Spinal cord (tissue), 9 donors: ENCODE measurements at regions not wholly inside any gene's neighbourhood (a gene's known extent, or its start where the extent isn't known, plus 50 kb on each side); places are given as distances from the start of the nearest gene placed in this dataset.
A peak's percentile ranks its signal among the peaks of the same experiment; 100 is the strongest.

Source experiments
- DNase-seq, 6 donors: peaks; one replicate each; pipeline versions ENCODE4 v3.0.0 to v3.0.0-alpha.2; 2013 to 2015; ENCODE audit warnings: low spot score in 6 of 6, low read depth in 4 of 6
- H3K27ac ChIP-seq: one replicate; pipeline ENCODE4 v1.5.1; 2013; ENCODE audit warnings: low read depth, low read length, control low read depth
- H3K27me3 ChIP-seq: one replicate; pipeline ENCODE4 v1.6.1; 2013; ENCODE audit warnings: low read length; ENCODE audit not compliant: control insufficient read depth, insufficient read depth
- H3K36me3 ChIP-seq: one replicate; pipeline ENCODE4 v1.6.1; 2013; ENCODE audit warnings: low read length; ENCODE audit not compliant: control insufficient read depth, insufficient read depth
- H3K4me1 ChIP-seq: one replicate; pipeline ENCODE4 v1.6.1; 2013; ENCODE audit warnings: low read length; ENCODE audit not compliant: control insufficient read depth, insufficient read depth
- H3K4me3 ChIP-seq: one replicate; pipeline ENCODE4 v1.5.1; 2013; ENCODE audit warnings: low read depth, low read length, control low read depth
- H3K9me3 ChIP-seq: one replicate; pipeline ENCODE4 v1.6.1; 2013; ENCODE audit warnings: low read length; ENCODE audit not compliant: control insufficient read depth, insufficient read depth
- WGBS: methylation state at CpG from one replicate; pipeline ENCODE4 v1.1.5; 2013; ENCODE audit warnings: missing lambda C conversion rate; ENCODE audit not compliant: insufficient coverage; 5-methylcytosine and 5-hydroxymethylcytosine counted together
- donor health status: healthy.

DNA sequence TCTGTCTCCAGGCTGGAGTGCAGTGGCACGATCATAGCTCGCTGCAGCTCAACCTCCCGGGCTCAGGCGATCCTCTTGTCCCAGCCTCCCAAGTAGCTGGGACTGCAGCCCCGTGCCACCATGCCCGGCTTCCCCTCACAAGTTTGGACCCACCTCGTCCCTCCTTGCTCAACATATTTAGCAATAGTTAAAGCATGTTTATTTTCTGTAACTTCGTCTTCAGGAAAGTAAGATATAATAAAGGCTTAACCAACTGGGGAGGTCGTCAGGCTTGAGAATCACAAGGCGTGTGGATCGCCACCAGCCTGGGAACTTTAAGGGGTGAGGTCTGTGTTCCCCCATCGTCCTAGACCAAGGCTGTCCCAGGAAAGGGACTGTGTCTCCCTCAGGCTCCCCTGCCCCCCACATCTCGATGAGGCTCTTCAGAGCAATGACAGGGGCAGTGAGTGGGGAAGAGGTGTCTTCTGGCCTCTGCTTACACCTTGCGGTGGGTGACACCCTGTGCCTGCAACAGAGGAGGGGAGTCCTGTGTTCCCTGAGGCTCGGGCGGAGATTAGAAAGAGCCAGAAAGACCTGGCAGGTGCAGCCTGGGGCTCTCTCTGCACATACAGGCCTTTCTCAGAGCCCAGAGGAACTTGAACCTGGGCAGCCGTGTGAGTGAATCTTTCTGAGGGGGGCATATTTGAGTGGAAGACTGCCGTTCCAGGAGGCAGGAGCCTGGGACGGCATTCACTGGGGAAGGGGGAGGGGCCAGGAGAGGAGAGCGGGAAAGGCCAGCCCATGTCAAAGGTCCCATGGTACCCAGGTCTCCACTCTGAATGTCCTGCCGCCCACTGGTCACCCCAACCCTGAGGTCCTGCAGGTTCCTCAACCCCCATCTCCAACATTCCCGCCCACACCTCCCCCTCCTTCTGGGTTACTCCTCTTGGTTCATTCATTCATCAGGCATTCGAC is 152.3 kb downstream of the SMAD6 start:
- DNase-seq, result no peak
- H3K4me3 ChIP-seq, result no peak overlapping the region
- H3K36me3 ChIP-seq, result no peaks in the 10 kb centered on the region
- WGBS, result 87% methylated on average over 9 of the region's 23 CpGs
- peaks cover 6% of the 10 kb centered on the region for H3K27me3 ChIP-seq
- H3K4me1 ChIP-seq, result peaks cover 25% of the 10 kb centered on the region
- no peak overlapping the region for H3K27ac ChIP-seq
- no peaks in the 10 kb centered on the region for H3K9me3 ChIP-seq

DNA sequence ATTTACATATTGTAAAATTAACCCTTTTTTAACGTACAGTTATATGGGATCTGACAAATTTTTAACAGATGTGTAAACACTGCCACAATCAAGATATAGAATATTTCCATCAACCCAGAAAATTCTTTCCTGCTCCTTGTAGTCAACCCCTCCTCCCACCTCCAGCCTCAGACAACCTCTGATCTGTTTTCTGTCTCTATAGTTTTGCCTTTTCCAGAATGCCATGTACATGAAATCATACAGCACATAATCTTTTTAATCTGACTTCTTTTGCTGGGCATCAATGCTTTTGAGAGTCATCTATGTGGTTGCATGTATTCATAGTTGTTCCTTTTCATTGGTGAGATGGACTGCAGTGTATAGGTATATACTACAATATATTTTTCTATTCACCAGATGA is 153.0 kb downstream of the SMAD6 start:
- H3K27me3 ChIP-seq, result peaks cover 6% of the 10 kb centered on the region
- H3K36me3 ChIP-seq, result no peaks in the 10 kb centered on the region
- no CpG with 5 or more reads among the region's 1 CpG for WGBS
- H3K27ac ChIP-seq, result no peak overlapping the region
- H3K4me1 ChIP-seq, result peaks cover 17% of the 10 kb centered on the region
- no peak overlapping the region for H3K4me3 ChIP-seq
- H3K9me3 ChIP-seq, result no peaks in the 10 kb centered on the region
- no peak for DNase-seq

DNA sequence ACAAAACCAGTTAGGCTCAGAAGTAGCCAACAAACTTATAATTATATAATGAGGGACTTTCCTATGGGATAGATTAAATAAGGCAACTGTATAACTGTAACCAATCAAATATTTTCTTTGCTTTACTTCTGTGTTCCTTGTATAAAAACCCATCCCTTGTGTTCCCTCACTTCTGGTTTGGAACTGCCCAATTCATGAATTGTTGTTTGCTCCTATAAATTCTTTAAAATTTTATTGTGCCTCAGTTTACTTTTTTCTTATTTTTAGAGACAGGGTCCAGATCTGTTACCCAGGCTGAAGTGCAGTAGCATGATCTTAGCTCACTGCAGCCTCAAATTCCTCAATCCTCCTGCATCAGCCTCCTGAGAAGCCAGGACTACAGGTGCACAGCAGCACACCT is 155.7 kb downstream of the SMAD6 start:
- no peaks in the 10 kb centered on the region for H3K36me3 ChIP-seq
- no peaks in the 10 kb centered on the region for H3K9me3 ChIP-seq
- H3K4me1 ChIP-seq, result no peaks in the 10 kb centered on the region
- peaks cover 6% of the 10 kb centered on the region for H3K27me3 ChIP-seq
- no peak overlapping the region for H3K27ac ChIP-seq
- no peak overlapping the region for H3K4me3 ChIP-seq
- no peak for DNase-seq

DNA sequence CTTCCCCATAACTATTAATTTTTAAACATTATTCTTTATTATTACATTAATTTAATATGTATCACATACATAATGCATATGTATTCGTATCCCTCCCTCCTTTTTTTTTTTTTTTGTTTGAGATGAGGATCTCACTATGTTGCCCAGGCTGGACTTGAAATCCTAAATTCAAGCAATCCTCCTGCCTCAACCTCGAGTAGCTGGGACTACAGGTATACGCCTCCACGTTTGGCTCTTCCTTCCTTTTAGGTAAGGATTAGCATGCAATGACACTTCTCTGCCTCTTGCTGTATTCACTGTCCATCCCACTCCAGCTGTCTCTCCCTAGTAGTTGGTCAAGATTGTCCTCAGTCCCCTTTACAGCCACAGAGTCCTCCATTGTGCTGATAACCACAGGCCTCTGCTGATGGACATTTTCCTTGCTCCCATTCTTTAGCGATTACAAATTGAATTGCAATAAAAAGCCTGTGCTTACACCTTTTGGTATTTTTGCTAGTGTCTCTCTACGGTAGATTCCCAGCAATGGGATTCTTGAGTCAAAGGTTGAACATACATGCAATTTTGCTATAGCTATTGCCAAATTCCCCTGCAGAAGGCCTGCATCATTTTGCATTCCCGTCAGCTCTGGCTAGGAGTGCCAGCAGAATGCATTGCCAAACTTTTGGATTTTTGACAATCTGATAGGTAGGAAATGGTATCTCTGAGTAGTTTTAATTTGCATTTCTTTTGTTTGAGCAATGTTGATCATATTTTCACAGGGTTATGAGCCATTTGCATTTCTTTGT is 156.6 kb downstream of the SMAD6 start:
- no peaks in the 10 kb centered on the region for H3K9me3 ChIP-seq
- WGBS, result 77% methylated on average over 4 of the region's 7 CpGs

DNA sequence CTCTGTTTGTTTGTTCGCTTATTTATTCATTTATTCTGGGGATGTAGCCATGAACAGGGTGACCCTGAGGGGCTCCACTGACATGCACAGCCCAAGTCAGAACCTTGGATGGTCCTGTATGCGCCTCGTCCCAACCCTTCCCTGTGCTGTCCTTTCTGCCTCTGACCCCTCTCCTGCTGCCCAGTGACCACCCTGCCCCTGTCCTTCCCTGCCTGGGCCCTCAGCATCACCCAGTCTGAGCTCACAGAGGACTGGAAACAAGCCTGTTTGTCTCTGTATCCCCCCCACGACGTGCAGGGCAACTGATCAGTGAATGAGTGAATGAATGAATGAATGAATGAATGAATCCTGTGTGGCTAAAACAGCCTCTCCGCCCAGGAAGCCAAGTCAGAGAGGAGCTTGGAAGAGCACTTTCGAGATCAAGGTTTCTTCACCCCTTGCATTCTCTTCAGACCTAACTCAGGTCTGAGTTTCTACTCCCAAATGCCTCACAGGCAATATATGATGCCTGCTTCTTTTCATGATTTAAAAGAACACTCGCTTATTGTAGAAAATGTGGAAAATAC is 157.7 kb downstream of the SMAD6 start:
- WGBS, result 81% methylated on average over 3 of the region's 8 CpGs
- DNase-seq, result no peak
- no peak overlapping the region for H3K4me3 ChIP-seq
- H3K9me3 ChIP-seq, result no peaks in the 10 kb centered on the region
- H3K27ac ChIP-seq, result no peak overlapping the region
- H3K4me1 ChIP-seq, result no peaks in the 10 kb centered on the region
- H3K27me3 ChIP-seq, result no peaks in the 10 kb centered on the region
- H3K36me3 ChIP-seq, result no peaks in the 10 kb centered on the region

More for the DNA sequence above, 156.6 kb downstream of the SMAD6 start:
- no peak overlapping the region for H3K4me3 ChIP-seq
- DNase-seq, result no peak
- H3K4me1 ChIP-seq, result no peaks in the 10 kb centered on the region
- H3K27me3 ChIP-seq, result peaks cover 4% of the 10 kb centered on the region
- H3K27ac ChIP-seq, result no peak overlapping the region
- H3K36me3 ChIP-seq, result no peaks in the 10 kb centered on the region

DNA sequence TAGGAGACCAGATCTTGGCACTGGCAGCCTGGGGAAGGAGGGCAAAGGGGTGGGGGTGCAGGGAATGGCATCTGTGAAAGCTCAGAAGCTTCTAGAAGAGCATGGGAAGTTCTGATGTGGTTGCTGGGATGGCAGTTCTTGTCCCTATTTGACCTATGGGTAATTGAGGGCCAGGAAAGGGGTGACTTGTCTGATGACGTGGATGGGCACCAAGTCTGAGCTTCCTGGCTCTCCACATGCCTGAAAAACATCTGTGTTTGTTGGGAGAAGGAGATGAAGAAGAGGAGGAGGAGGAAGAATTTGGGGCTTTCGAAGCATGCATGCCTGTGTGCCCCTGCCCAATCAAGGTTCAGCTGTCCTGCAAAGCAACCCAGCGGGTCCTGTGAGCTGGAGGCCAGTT is 158.8 kb downstream of the SMAD6 start:
- WGBS, result 93% methylated on average over 3 of the region's 3 CpGs
- Histone ChIP-seq H3K4me1 (no peaks in the 10 kb centered on the region), H3K27ac (no peak overlapping the region), H3K4me3 (no peak overlapping the region), H3K9me3 (no peaks in the 10 kb centered on the region), H3K27me3 (no peaks in the 10 kb centered on the region), H3K36me3 (no peaks in the 10 kb centered on the region)
- DNase-seq, result no peak

DNA sequence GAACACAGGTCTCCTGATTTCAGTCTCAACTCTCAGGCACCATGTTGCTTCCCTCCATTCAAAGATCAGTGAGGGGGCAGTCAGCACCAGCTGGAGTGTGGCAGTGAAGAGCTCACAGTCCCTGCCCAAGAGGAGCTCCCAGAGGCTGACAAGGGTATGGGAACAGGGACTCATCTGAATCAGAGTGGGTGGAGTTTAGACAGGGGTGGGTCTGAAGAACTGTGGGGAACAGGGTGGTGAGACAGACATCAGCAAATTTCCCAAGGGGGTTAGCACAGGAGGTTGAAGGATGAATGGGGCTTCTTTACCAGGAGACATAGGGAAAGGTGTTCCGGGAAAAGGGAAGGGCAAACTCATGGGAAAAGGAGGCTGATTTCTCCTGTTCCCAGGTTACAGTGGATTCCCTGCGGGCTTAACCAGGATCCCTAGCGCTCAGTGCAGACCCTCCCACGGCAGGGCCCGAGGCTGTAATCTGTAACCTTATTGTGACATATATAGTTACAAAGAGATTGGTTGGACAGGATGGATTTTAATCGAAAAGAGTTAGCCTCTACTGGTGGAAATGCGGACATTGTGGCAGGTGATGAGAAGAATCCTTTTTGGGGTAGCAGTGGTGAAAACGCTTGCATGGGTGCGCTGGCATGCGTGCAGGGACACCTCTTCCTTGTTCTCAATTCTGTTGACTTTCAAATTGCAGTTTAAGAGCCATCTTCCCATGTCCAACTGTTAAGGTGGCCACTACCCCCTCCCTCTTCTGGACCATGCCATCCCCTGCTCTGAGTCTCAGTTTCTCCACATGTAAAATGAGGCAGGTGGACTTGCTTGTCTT is 160.3 kb downstream of the SMAD6 start:
- H3K27me3 ChIP-seq, result no peaks in the 10 kb centered on the region
- no peak overlapping the region for H3K27ac ChIP-seq
- no peaks in the 10 kb centered on the region for H3K9me3 ChIP-seq
- no peak overlapping the region for H3K4me3 ChIP-seq
- no peaks in the 10 kb centered on the region for H3K36me3 ChIP-seq
- 100% methylated on average over 5 of the region's 10 CpGs for WGBS
- DNase-seq, result no peak
- H3K4me1 ChIP-seq, result no peaks in the 10 kb centered on the region

DNA sequence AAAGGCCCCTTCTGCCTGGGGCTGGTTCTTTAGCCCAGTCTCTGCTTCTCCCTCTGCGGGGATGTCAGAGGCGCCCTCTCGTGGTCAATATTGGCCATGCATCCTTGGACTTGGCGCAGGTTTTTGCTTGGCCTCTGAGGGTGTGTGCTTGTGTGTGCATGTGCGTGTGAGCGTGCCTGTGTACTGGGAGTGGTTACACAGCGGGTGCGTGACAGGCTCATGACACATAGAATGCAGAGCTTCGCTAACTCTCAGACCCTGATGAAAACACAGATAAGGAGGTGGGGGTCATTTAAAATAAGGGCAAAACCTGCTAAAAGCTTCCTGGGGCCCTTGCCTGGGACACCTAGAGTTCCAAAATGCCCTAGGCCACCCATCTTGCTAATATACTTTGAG is 160.9 kb downstream of the SMAD6 start:
- Histone ChIP-seq H3K27ac (no peak overlapping the region), H3K4me1 (no peaks in the 10 kb centered on the region), H3K9me3 (no peaks in the 10 kb centered on the region), H3K27me3 (no peaks in the 10 kb centered on the region), H3K4me3 (no peak overlapping the region), H3K36me3 (no peaks in the 10 kb centered on the region)
- WGBS, result 11% methylated on average over 6 of the region's 9 CpGs
- DNase-seq, result peak in 3 of 6 donors; percentile 59 to 88 (median 88)

DNA sequence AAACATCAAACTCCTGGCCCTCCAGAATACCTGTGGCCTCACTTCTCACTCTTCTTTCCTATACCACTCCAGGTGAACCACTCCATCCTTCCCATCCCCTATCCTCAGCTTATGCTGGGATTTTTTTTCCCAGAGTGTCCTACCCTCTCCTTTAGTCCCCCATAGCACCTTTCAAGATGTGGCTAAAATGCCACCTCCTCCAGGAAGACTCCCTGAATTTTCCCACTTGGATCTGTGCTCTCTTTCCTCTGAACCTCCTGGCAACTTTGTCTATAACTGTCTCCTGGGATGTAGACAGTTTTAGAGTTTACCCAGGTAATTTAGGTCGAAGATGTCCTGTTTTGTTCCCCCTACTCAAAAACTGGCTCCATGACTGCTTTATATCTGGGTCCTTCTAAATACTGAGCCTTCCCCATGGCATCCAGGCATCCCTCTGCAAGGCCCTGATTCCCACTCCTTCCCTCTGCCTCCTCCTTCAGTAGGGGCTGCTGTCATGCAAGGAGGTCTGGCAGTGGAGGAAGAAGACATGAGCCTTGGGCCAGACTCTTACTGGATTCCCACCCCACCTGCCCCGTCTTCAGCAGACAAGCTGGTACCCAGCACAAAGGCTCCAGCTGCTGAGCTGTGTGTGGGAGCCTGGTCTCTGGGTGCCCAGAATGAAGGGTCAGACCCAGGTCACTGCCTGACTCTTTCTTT is 161.5 kb downstream of the SMAD6 start:
- no peak for DNase-seq
- H3K27ac ChIP-seq, result no peak overlapping the region
- no peaks in the 10 kb centered on the region for H3K27me3 ChIP-seq
- no peaks in the 10 kb centered on the region for H3K36me3 ChIP-seq
- no peak overlapping the region for H3K4me3 ChIP-seq
- no peaks in the 10 kb centered on the region for H3K4me1 ChIP-seq
- no peaks in the 10 kb centered on the region for H3K9me3 ChIP-seq
- WGBS, result 69% methylated on average over 2 of the region's 2 CpGs
